ENCODE measurements at regions not wholly inside any gene's neighbourhood (a gene's known extent, or its start where the extent isn't known, plus 50 kb on each side); places are given as distances from the start of the nearest gene placed in this dataset.

DNA sequence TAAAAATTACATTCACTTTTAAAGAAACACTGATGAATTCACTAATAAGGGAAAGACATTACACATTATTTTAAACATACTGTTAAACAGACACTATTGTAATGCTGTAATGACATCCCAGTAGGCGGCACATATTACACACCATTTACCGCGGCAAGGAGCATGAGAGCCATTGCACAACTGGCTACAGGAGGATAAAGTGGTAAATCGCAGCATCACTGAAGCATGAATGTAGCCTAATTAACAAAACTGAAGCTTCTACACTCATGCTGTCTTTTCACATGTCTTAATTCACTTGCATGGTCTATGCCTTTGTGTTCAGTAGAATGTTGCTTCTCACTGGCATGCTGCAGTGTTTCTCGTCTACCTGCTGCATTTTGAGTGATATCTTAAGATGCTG lies 1046.0 kb downstream of the MRPL39 start:
- Histone ChIP-seq H3K4me2 (ENCODE audit: low read length) (no peak overlapping the region), H4K20me1 (ENCODE audit: insufficient read depth, low read length) (no peaks in the 10 kb centered on the region), H3K27ac (ENCODE audit: low read length) (no peak overlapping the region), H3K4me1 (ENCODE audit: low read length) (no peaks in the 10 kb centered on the region), H3K9ac (ENCODE audit: low read length) (no peak overlapping the region), H3K4me3 (ENCODE audit: low read length) (no peak overlapping the region), H3K9me3 (ENCODE audit: insufficient read depth, low read length) (no peaks in the 10 kb centered on the region), H3K79me2 (ENCODE audit: low read length) (no peaks in the 10 kb centered on the region), H3K36me3 (replicated peaks; ENCODE audit: low read depth, low read length) (no peaks in the 10 kb centered on the region), H2AFZ (ENCODE audit: low read depth, low read length) (no peak overlapping the region), H3K27me3 (ENCODE audit: low read depth, low read length) (no peaks in the 10 kb centered on the region)
- TF ChIP-seq, protein P1, sequence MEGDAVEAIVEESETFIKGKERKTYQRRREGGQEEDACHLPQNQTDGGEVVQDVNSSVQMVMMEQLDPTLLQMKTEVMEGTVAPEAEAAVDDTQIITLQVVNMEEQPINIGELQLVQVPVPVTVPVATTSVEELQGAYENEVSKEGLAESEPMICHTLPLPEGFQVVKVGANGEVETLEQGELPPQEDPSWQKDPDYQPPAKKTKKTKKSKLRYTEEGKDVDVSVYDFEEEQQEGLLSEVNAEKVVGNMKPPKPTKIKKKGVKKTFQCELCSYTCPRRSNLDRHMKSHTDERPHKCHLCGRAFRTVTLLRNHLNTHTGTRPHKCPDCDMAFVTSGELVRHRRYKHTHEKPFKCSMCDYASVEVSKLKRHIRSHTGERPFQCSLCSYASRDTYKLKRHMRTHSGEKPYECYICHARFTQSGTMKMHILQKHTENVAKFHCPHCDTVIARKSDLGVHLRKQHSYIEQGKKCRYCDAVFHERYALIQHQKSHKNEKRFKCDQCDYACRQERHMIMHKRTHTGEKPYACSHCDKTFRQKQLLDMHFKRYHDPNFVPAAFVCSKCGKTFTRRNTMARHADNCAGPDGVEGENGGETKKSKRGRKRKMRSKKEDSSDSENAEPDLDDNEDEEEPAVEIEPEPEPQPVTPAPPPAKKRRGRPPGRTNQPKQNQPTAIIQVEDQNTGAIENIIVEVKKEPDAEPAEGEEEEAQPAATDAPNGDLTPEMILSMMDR (IDR thresholded peaks at IDR 0.05; ENCODE audit: low read depth, low read length), result no peak
- TF ChIP-seq EZH2phosphoT487 (IDR thresholded peaks at IDR 0.05; ENCODE audit: low read depth), result no peak

DNA sequence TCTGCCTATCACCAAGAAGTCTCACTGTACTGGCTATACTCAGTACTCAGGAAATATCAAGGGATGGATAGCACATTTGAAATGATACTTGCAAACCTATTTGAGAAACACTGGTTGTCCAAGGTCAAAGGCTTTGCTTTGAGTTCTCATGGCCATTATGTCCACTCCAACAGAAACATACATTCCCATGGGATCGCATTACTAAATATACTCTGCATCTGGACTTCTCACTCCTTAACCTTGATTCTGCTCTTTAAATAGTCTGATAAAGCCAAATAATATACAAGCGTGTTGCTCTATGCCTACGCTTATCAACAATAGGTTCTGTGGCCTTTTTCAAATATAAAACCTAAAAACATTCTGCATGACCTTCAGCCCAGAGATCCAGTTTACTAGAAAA lies 1054.8 kb downstream of the MRPL39 start:
- Histone ChIP-seq H3K36me3 (replicated peaks; ENCODE audit: low read depth, low read length) (no peaks in the 10 kb centered on the region), H3K27me3 (ENCODE audit: low read depth, low read length) (no peaks in the 10 kb centered on the region), H2AFZ (ENCODE audit: low read depth, low read length) (no peak overlapping the region), H3K4me3 (ENCODE audit: low read length) (no peak overlapping the region), H3K27ac (ENCODE audit: low read length) (no peak overlapping the region), H3K4me1 (ENCODE audit: low read length) (no peaks in the 10 kb centered on the region), H3K9ac (ENCODE audit: low read length) (no peak overlapping the region), H4K20me1 (ENCODE audit: insufficient read depth, low read length) (no peaks in the 10 kb centered on the region), H3K9me3 (ENCODE audit: insufficient read depth, low read length) (no peaks in the 10 kb centered on the region), H3K4me2 (ENCODE audit: low read length) (no peak overlapping the region), H3K79me2 (ENCODE audit: low read length) (no peaks in the 10 kb centered on the region)
- no peak for TF ChIP-seq EZH2phosphoT487 (IDR thresholded peaks at IDR 0.05; ENCODE audit: low read depth)
- TF ChIP-seq, protein P1 (IDR thresholded peaks at IDR 0.05; ENCODE audit: low read depth, low read length), result no peak

DNA sequence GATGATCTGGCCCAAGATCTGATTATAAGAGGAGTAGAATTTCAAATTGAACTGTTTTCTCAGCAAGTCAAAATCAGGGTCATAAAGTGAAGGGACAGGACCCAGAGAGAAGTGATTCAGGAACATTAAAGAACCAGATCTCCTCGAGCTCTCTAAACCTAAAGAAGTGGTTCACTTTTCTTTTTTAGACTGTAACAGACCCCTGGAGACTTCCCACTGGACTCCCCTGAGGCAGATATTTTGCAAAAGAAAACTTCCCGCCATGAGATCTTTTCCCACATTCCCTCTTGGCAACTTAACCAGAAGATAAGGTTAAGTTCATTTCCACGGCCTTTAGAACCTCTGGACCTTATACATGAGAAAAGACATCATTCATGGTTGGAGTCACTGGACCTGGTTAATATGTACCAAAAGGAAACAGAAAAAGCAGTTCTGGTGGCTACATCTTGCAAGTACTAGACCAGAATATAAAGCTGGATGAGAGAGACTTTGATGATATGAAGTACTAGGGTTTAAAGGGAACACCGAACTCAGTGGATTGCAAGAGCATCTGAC lies 1061.4 kb downstream of the MRPL39 start:
- H3K4me2 ChIP-seq (ENCODE audit: low read length), result no peak overlapping the region
- no peaks in the 10 kb centered on the region for H4K20me1 ChIP-seq (ENCODE audit: insufficient read depth, low read length)
- H3K27me3 ChIP-seq (ENCODE audit: low read depth, low read length), result no peaks in the 10 kb centered on the region
- H3K9ac ChIP-seq (ENCODE audit: low read length), result no peak overlapping the region
- H2AFZ ChIP-seq (ENCODE audit: low read depth, low read length), result no peak overlapping the region
- no peaks in the 10 kb centered on the region for H3K79me2 ChIP-seq (ENCODE audit: low read length)
- H3K4me3 ChIP-seq (ENCODE audit: low read length), result no peak overlapping the region
- no peaks in the 10 kb centered on the region for H3K36me3 ChIP-seq (replicated peaks; ENCODE audit: low read depth, low read length)
- TF ChIP-seq, protein P1 (IDR thresholded peaks at IDR 0.05; ENCODE audit: low read depth, low read length), result no peak
- TF ChIP-seq EZH2phosphoT487 (IDR thresholded peaks at IDR 0.05; ENCODE audit: low read depth), result no peak
- H3K27ac ChIP-seq (ENCODE audit: low read length), result no peak overlapping the region
- H3K4me1 ChIP-seq (ENCODE audit: low read length), result no peaks in the 10 kb centered on the region
- H3K9me3 ChIP-seq (ENCODE audit: insufficient read depth, low read length), result no peaks in the 10 kb centered on the region

DNA sequence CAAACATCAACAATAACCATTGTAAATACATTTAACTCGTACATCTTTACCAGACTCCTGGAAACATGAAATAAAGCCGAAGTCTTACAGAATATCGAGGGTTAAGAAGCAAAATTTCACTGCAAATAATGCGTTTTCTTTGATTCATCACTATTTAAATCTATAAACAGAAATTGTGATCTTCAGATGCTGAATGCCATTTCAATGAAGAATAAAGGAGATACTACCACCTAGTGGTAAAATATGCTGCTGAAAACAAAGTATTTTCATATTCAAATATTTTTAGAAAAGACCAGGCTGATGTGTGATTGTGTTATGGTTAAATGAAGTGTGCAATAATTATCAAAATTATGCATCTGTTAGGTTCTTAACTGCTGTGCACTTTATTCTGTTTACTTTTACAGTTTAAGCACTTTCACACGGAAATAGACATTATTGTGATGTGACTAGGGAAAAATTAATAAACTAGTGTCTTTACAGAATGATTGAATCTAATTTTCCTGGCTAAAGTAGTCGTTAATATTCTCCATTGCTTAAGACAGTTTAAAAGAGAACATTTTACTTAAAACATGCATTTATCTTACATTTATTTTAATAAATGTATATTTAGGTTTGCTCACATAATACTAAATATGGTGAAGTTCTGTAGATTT lies 1093.1 kb downstream of the MRPL39 start:
- no peak overlapping the region for H2AFZ ChIP-seq (ENCODE audit: low read depth, low read length)
- no peaks in the 10 kb centered on the region for H3K36me3 ChIP-seq (replicated peaks; ENCODE audit: low read depth, low read length)
- H3K4me1 ChIP-seq (ENCODE audit: low read length), result peaks cover 4% of the 10 kb centered on the region; the same call in 1 of the 2 replicates
- no peaks in the 10 kb centered on the region for H3K27me3 ChIP-seq (ENCODE audit: low read depth, low read length)
- H3K79me2 ChIP-seq (ENCODE audit: low read length), result no peaks in the 10 kb centered on the region
- no peaks in the 10 kb centered on the region for H3K9me3 ChIP-seq (ENCODE audit: insufficient read depth, low read length)
- H3K27ac ChIP-seq (ENCODE audit: low read length), result no peak overlapping the region
- no peak overlapping the region for H3K9ac ChIP-seq (ENCODE audit: low read length)
- peak overlapping the region; percentile 16; the same call in 1 of the 2 replicates for H3K4me2 ChIP-seq (ENCODE audit: low read length)
- no peak overlapping the region for H3K4me3 ChIP-seq (ENCODE audit: low read length)
- no peak for TF ChIP-seq EZH2phosphoT487 (IDR thresholded peaks at IDR 0.05; ENCODE audit: low read depth)
- TF ChIP-seq, protein P1 (IDR thresholded peaks at IDR 0.05; ENCODE audit: low read depth, low read length), result peak; percentile 67
- H4K20me1 ChIP-seq (ENCODE audit: insufficient read depth, low read length), result no peaks in the 10 kb centered on the region

Data from OCI-LY3 (cell line).